Testis (tissue), 2 donors: ENCODE measurements at regions not wholly inside any gene's neighbourhood (a gene's known extent, or its start where the extent isn't known, plus 50 kb on each side); places are given as distances from the start of the nearest gene placed in this dataset.

Experiments used
- CTCF ChIP-seq, 3 experiments: fragments of 450-650 bp in 2 of 3; fragments of 200-600 bp in 1 of 3; sonication (generic) in 1 of 3; IDR thresholded peaks; one replicate each; pipeline ENCODE4 v1.5.1; 2016 to 2019; ENCODE audit warnings: antibody characterized with exemption in 3 of 3, mild to moderate bottlenecking in 2 of 3, moderate library complexity in 1 of 3
- POLR2A ChIP-seq: fragments of 450-650 bp; IDR thresholded peaks from one replicate; pipeline ENCODE4 v1.6.1; 2017; ENCODE audit warnings: antibody characterized with exemption, mild to moderate bottlenecking, moderate library complexity

GRCh38 chr18:10167759-10168158 is 253.9 kb downstream of the VAPA start:
- TF ChIP-seq CTCF (IDR thresholded peaks at IDR 0.05) (no peak), POLR2A (no peak)
